HCT116 (cell line): ENCODE measurements at regions not wholly inside any gene's neighbourhood (a gene's known extent, or its start where the extent isn't known, plus 50 kb on each side); places are given as distances from the start of the nearest gene placed in this dataset.

Experiments used
- ATAC-seq: fragments of 200-7000 bp; cut with Tn5 transposase; 2 replicates; pipeline ENCODE4 v1.9.1; 2020; ENCODE audit warnings: mild to moderate bottlenecking, moderate library complexity
- BruUV-seq: library from RNA; stranded (reverse); fragments of 400-500 nt; replicated peaks from 2 replicates; lab custom pipeline; 2021; lab: Mats Ljungman, UMichigan
- CTCF ChIA-PET: fragments of 300-600 bp; sonication (Branson Sonifier 250); formaldehyde crosslinking; loops from one replicate; lab custom pipeline; 2021; ENCODE audit warnings: antibody characterized with exemption; lab: Charles Lee
- POLR2A ChIA-PET: fragments of 300-600, 350-600 bp; sonication (Branson Sonifier 250); formaldehyde crosslinking; loops from one replicate; lab custom pipeline; 2021; ENCODE audit warnings: antibody characterized with exemption; lab: Charles Lee
- RAD21 ChIA-PET, 2 experiments: fragments of 300-600 bp; sonication (Branson Sonifier 250); formaldehyde crosslinking; loops; one replicate each; lab custom pipeline; 2023; ENCODE audit warnings: low total read pairs in 2 of 2; ENCODE audit not compliant: uncharacterized antibody in 2 of 2, unreplicated experiment in 2 of 2, low non-redundant PET in 1 of 2; lab: Charles Lee
- DNase-seq: peaks from one replicate; pipeline ENCODE4 v3.0.0-alpha.2; 2010; ENCODE audit warnings: low read depth, low spot score
- H2AFZ ChIP-seq: fragments of 200-600 bp; shearing (Covaris generic), sonication (generic); 2 replicates; pipeline ENCODE4 v1.6.1; 2017; ENCODE audit warnings: low read depth, mixed run types, mixed read lengths, antibody characterized with exemption, low read length; ENCODE audit not compliant: poor library complexity, severe bottlenecking
- H3K27ac ChIP-seq: 2 replicates; pipeline ENCODE4 v1.5.1; 2012; ENCODE audit warnings: low read depth, low read length
- H3K27me3 ChIP-seq: fragments of 200-600 bp; sonication (generic); 2 replicates; pipeline ENCODE4 v1.6.1; 2016; ENCODE audit warnings: mixed run types, low read length, mixed read lengths; ENCODE audit not compliant: insufficient read depth
- H3K36me3 ChIP-seq, 2 experiments: fragments of 200-500 bp in 1 of 2; fragments of 200-600 bp in 1 of 2; sonication (Bioruptor generic) in 1 of 2; sonication (generic) in 1 of 2; 2 replicates each; pipeline versions ENCODE4 v1.5.1 to v1.6.1; 2014 to 2016; ENCODE audit warnings: low read length in 2 of 2, inconsistent platforms in 1 of 2, mixed read lengths in 1 of 2, mixed run types in 1 of 2; ENCODE audit not compliant: insufficient read depth in 2 of 2, control insufficient read depth in 1 of 2
- H3K4me1 ChIP-seq, 2 experiments: fragments of 200-600 bp in 1 of 2; sonication (generic) in 1 of 2; 2 replicates each; pipeline versions ENCODE4 v1.5.1 to v1.6.1; 2012 to 2017; ENCODE audit warnings: low read length in 2 of 2, inconsistent platforms in 1 of 2, mild to moderate bottlenecking in 1 of 2, mixed read lengths in 1 of 2, mixed run types in 1 of 2, moderate library complexity in 1 of 2; ENCODE audit not compliant: insufficient read depth in 2 of 2, control insufficient read depth in 1 of 2
- H3K4me2 ChIP-seq: fragments of 200-600 bp; sonication (generic); 2 replicates; pipeline ENCODE4 v1.6.1; 2017; ENCODE audit warnings: mixed run types, low read length, mixed read lengths
- H3K4me3 ChIP-seq, 2 experiments: fragments of 200-600 bp in 1 of 2; sonication (generic) in 1 of 2; replicated peaks in 1 of 2; 2 replicates each; pipeline ENCODE4 v1.5.1; 2011 to 2016; ENCODE audit warnings: low read length in 2 of 2, control low read depth in 1 of 2, low read depth in 1 of 2, mild to moderate bottlenecking in 1 of 2, mixed read lengths in 1 of 2, mixed run types in 1 of 2
- H3K79me2 ChIP-seq: fragments of 200-600 bp; sonication (generic); 2 replicates; pipeline ENCODE4 v1.6.1; 2017; ENCODE audit warnings: mild to moderate bottlenecking, mixed run types, low read length, moderate library complexity, mixed read lengths; ENCODE audit not compliant: insufficient read depth
- H3K9ac ChIP-seq: fragments of 200-600 bp; sonication (generic); 2 replicates; pipeline ENCODE4 v1.6.1; 2016; ENCODE audit warnings: low read length, mixed read lengths
- H3K9me2 ChIP-seq: fragments of 200-600 bp; sonication (generic), shearing (Covaris generic); 2 replicates; pipeline ENCODE4 v1.6.1; 2017; ENCODE audit warnings: mixed run types, mild to moderate bottlenecking, moderate library complexity; ENCODE audit not compliant: insufficient read depth
- H3K9me3 ChIP-seq, 2 experiments: fragments of 200-500 bp in 1 of 2; fragments of 200-600 bp in 1 of 2; sonication (Bioruptor generic) in 1 of 2; sonication (generic) in 1 of 2; 2 replicates each; pipeline ENCODE4 v1.6.1; 2014 to 2017; ENCODE audit warnings: low read length in 2 of 2, mixed read lengths in 2 of 2, inconsistent platforms in 1 of 2, low read depth in 1 of 2, mild to moderate bottlenecking in 1 of 2, mixed run types in 1 of 2, moderate library complexity in 1 of 2; ENCODE audit not compliant: control insufficient read depth in 1 of 2, insufficient read depth in 1 of 2
- H4K20me1 ChIP-seq: fragments of 200-600 bp; sonication (generic), shearing (Covaris generic); 2 replicates; pipeline ENCODE4 v1.6.1; 2017; ENCODE audit warnings: mixed run types, mild to moderate bottlenecking, moderate library complexity; ENCODE audit not compliant: insufficient read depth
- CEBPB ChIP-seq: IDR thresholded peaks from 2 replicates; pipeline ENCODE4 v1.6.1; 2012; ENCODE audit warnings: low read depth
- CTCF ChIP-seq, 3 experiments: fragments of 200-600 bp in 1 of 3; sonication (generic) in 1 of 3; IDR thresholded peaks in 2 of 3; conservative IDR thresholded peaks in 1 of 3; 2 replicates each; pipeline ENCODE4 v1.5.1; 2012 to 2017; ENCODE audit warnings: low read depth in 2 of 3, low read length in 2 of 3, antibody characterized with exemption in 1 of 3, borderline replicate concordance in 1 of 3, control low read depth in 1 of 3, mild to moderate bottlenecking in 1 of 3, mixed read lengths in 1 of 3, mixed run types in 1 of 3, moderate library complexity in 1 of 3; ENCODE audit not compliant: insufficient read depth in 1 of 3
- EGR1 ChIP-seq: IDR thresholded peaks from 2 replicates; pipeline ENCODE4 v1.6.1; 2012; ENCODE audit warnings: low read depth
- ELF1 ChIP-seq: IDR thresholded peaks from 2 replicates; pipeline ENCODE4 v1.6.1; 2012; ENCODE audit warnings: low read depth, borderline replicate concordance
- EZH2 ChIP-seq: fragments of 200-600 bp; sonication (generic); IDR thresholded peaks from 2 replicates; pipeline ENCODE4 v1.6.1; 2017; ENCODE audit warnings: antibody characterized with exemption, mixed run types
- POLR2AphosphoS5 ChIP-seq: IDR thresholded peaks from 2 replicates; pipeline ENCODE4 v1.6.1; 2011; ENCODE audit warnings: mild to moderate bottlenecking, low read depth, low read length, moderate library complexity
- REST ChIP-seq: IDR thresholded peaks from 2 replicates; pipeline ENCODE4 v1.6.1; 2012; ENCODE audit warnings: low read depth
- SIN3A ChIP-seq: IDR thresholded peaks from 2 replicates; pipeline ENCODE4 v1.6.1; 2012; ENCODE audit warnings: low read depth
- SP1 ChIP-seq: IDR thresholded peaks from 2 replicates; pipeline ENCODE4 v1.6.1; 2012; ENCODE audit warnings: low read depth
- ZFX ChIP-seq: fragments of 450-650 bp; IDR thresholded peaks from 2 replicates; pipeline ENCODE4 v1.6.1; 2017
- intact Hi-C: fragments of 100-400 bp; cut with micrococcal nuclease; formaldehyde crosslinking; loops from 2 replicates; pipeline ENCODE4 v1.10.0; 2022

- RAD21 ChIA-PET, result no interaction called here
- ATAC-seq (no peak), DNase-seq (no peak)
- Histone ChIP-seq H2AFZ (no peak overlapping the region), H3K9me2 (no peaks in the 10 kb centered on the region), H3K4me1 (no peaks in the 10 kb centered on the region), H3K9ac (no peak overlapping the region), H3K27me3 (no peaks in the 10 kb centered on the region), H3K4me3 (no peak overlapping the region), H4K20me1 (no peaks in the 10 kb centered on the region), H3K9me3 (no peaks in the 10 kb centered on the region), H3K36me3 (no peaks in the 10 kb centered on the region), H3K27ac (no peak overlapping the region), H3K4me2 (no peak overlapping the region), H3K79me2 (no peaks in the 10 kb centered on the region)
- TF ChIP-seq EGR1 (no peak), EZH2 (no peak), SP1 (no peak), ZFX (no peak)
- POLR2A ChIA-PET, result no interaction called here
- CTCF ChIA-PET, result no interaction called here
- no TSS peak for BruUV-seq
- intact Hi-C loops, result no loop called here
Measured at GRCh38 chr4:3368841-3369760, 72.7 kb upstream of the HGFAC start.

- Histone ChIP-seq H3K27ac (no peak overlapping the region), H3K36me3 (no peaks in the 10 kb centered on the region), H3K79me2 (no peaks in the 10 kb centered on the region), H3K4me2 (no peak overlapping the region), H3K4me1 (no peaks in the 10 kb centered on the region), H4K20me1 (no peaks in the 10 kb centered on the region), H3K9me2 (no peaks in the 10 kb centered on the region), H2AFZ (no peak overlapping the region), H3K9me3 (no peaks in the 10 kb centered on the region), H3K4me3 (no peak overlapping the region), H3K9ac (no peak overlapping the region), H3K27me3 (no peaks in the 10 kb centered on the region)
- RAD21 ChIA-PET, result no interaction called here
- POLR2A ChIA-PET, result interaction anchor here (0.7 kb wide), 1 partner anchor 813 kb away, joined by 3 read pairs; no protein-coding TSS in a partner anchor
- ATAC-seq, result no peak
- CTCF ChIA-PET, result no interaction called here
- intact Hi-C loops, result no loop called here
- no TSS peak for BruUV-seq
- no peak for DNase-seq
- TF ChIP-seq ELF1, result no peak
- no peak for TF ChIP-seq EZH2
- TF ChIP-seq CTCF (IDR thresholded peaks at IDR 0.05 in 2 of 3, conservative IDR thresholded peaks at IDR 0.05 in 1 of 3; ENCODE audit: borderline replicate concordance in 1 of 3, insufficient read depth in 1 of 3, low read depth in 2 of 3, low read length in 2 of 3), result no peak
- no peak for TF ChIP-seq REST
- TF ChIP-seq ZFX, result no peak
- no peak for TF ChIP-seq SIN3A
- no peak for TF ChIP-seq CEBPB
- no peak for TF ChIP-seq POLR2AphosphoS5
Measured at GRCh38 chr4:3369781-3370674, 71.7 kb upstream of the HGFAC start.
